Left ventricle myocardium inferior (tissue), 1 donor: ENCODE measurements at regions not wholly inside any gene's neighbourhood (a gene's known extent, or its start where the extent isn't known, plus 50 kb on each side); places are given as distances from the start of the nearest gene placed in this dataset.

Source experiments
- DNase-seq: peaks from one replicate; pipeline ENCODE4 v3.0.0-alpha.2; 2020
- H3K27ac ChIP-seq: fragments of 200-600 bp; replicated peaks from 2 replicates; pipeline ENCODE4 v1.8.0; 2021
- H3K27me3 ChIP-seq: fragments of 200-600 bp; 2 replicates; pipeline ENCODE4 v1.8.0; 2021; ENCODE audit warnings: low read depth
- H3K36me3 ChIP-seq: fragments of 200-600 bp; 2 replicates; pipeline ENCODE4 v1.8.0; 2021
- H3K4me1 ChIP-seq: fragments of 200-600 bp; 2 replicates; pipeline ENCODE4 v1.8.0; 2021
- H3K4me3 ChIP-seq: fragments of 200-600 bp; 2 replicates; pipeline ENCODE4 v1.8.0; 2021; ENCODE audit warnings: mild to moderate bottlenecking, moderate library complexity
- H3K9me3 ChIP-seq: fragments of 200-600 bp; replicated peaks from 2 replicates; pipeline ENCODE4 v1.8.0; 2021
- CTCF ChIP-seq: fragments of 200-600 bp; IDR thresholded peaks from 2 replicates; pipeline ENCODE4 v1.8.0; 2021; ENCODE audit warnings: antibody characterized with exemption, mild to moderate bottlenecking, borderline replicate concordance
- intact Hi-C: fragments of 100-400 bp; cut with micrococcal nuclease; formaldehyde crosslinking; loops from one replicate; pipeline ENCODE4 v1.11.0; 2022
- donor health status: DM: no; HTN: yes; CAD: no; lungs with severe emphysema.

- no peaks in the 10 kb centered on the region for H3K27me3 ChIP-seq
- intact Hi-C loops: no loop called here
- no peaks in the 10 kb centered on the region for H3K4me1 ChIP-seq
- H3K4me3 ChIP-seq: no peak overlapping the region
- no peak for DNase-seq
- H3K27ac ChIP-seq: no peak overlapping the region
- no peaks in the 10 kb centered on the region for H3K9me3 ChIP-seq
- no peaks in the 10 kb centered on the region for H3K36me3 ChIP-seq
- TF ChIP-seq CTCF: no peak
Observed at GRCh38 chr4:37054531-37055077, 189.9 kb upstream of the NWD2 start.

DNA sequence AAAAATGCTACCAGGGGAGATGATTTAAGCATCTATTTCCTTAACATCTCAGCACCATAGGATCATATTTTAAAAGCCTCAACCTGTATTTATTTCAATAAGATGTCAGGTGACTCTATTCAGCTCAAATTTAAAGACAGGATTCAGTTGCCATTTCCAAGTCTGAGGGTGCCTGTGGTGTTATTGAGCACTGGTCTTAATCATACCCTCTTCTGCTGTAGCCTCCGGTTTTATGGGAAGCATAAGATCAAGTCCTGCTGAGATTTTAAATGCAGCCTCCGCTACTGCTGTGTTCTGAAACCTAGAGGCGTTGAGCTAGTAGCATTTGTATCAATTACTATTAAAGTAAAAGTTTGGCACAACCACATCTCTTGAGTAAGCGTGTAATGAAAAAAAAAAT, 185.7 kb upstream of the NWD2 start:
- intact Hi-C loops: no loop called here
- no peak for TF ChIP-seq CTCF
- Histone ChIP-seq H3K27me3 (no peaks in the 10 kb centered on the region), H3K4me1 (no peaks in the 10 kb centered on the region), H3K9me3 (no peaks in the 10 kb centered on the region), H3K27ac (no peak overlapping the region), H3K4me3 (no peak overlapping the region), H3K36me3 (no peaks in the 10 kb centered on the region)
- no peak for DNase-seq

DNA sequence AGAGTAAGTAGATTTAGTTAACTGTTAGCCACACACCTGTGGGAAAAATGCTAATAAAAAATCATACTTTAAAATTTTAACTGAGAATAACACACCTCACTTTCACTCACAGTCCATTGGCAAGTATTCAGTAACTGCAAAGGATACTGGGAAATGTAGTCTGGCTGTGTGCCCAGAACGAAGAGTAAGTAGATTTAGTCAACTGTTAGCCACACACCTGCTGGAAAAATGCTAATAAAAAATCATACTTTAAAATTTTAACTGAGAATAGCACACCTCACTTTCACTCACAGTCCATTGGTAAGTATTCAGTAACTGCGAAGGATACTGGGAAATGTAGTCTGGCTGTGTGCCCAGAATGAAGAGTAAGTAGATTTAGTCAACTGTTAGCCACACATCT, 178.4 kb upstream of the NWD2 start:
- Histone ChIP-seq H3K27ac (no peak overlapping the region), H3K4me3 (no peak overlapping the region), H3K36me3 (no peaks in the 10 kb centered on the region), H3K9me3 (peaks cover 10% of the 10 kb centered on the region), H3K27me3 (no peaks in the 10 kb centered on the region), H3K4me1 (no peaks in the 10 kb centered on the region)
- TF ChIP-seq CTCF: no peak
- no peak for DNase-seq
- intact Hi-C loops: no loop called here

- no peak for TF ChIP-seq CTCF
- Histone ChIP-seq H3K4me1 (no peaks in the 10 kb centered on the region), H3K9me3 (peaks cover 10% of the 10 kb centered on the region), H3K27ac (no peak overlapping the region), H3K27me3 (no peaks in the 10 kb centered on the region), H3K4me3 (no peak overlapping the region), H3K36me3 (no peaks in the 10 kb centered on the region)
- DNase-seq: no peak
- intact Hi-C loops: no loop called here
Observed at GRCh38 chr4:37068580-37068979, 176.0 kb upstream of the NWD2 start.

DNA sequence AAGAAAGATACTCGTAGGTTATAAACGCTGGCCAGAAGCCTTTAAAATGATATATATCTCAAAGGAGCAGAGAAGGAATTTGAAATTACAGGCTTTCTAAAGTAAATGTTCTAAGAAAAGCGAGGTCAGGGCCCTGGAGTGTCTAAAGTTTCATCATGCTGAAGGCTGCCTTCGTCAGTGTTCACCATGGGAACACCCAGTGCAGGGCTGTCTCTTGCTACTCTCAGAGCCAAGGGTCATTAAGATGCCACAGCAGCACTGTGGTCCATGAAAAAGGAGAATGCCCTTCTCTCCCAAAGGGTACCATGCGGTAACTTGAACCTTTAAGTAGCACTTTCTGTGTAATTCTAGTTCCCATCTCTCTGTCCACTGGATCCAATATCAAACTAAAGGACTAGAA, 174.5 kb upstream of the NWD2 start:
- H3K9me3 ChIP-seq: peaks cover 10% of the 10 kb centered on the region
- no peaks in the 10 kb centered on the region for H3K36me3 ChIP-seq
- H3K4me1 ChIP-seq: no peaks in the 10 kb centered on the region
- intact Hi-C loops: no loop called here
- DNase-seq: no peak
- no peak for TF ChIP-seq CTCF
- no peaks in the 10 kb centered on the region for H3K27me3 ChIP-seq
- H3K27ac ChIP-seq: no peak overlapping the region
- H3K4me3 ChIP-seq: no peak overlapping the region

DNA sequence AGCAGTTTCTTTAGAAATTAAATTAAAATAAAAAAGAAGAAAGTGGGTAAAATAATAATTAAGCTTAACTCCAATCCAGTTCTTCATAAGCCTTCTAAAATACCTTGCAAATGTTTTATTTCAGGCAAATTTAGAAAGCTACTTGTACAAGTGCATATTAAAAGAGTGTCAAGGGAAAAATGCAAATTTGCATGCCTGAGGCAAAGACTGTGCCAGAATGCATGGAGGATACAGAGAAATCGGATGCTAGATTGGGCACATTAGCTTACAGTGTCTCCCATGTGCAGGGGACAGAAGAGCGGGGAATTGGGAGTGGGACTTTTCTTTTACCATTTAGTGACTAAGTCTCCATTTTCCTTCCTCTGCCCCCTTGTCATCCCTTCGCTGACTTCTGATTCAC, 173.0 kb upstream of the NWD2 start:
- peaks cover 10% of the 10 kb centered on the region for H3K9me3 ChIP-seq
- no peak overlapping the region for H3K27ac ChIP-seq
- no peak for DNase-seq
- no peaks in the 10 kb centered on the region for H3K27me3 ChIP-seq
- no peak for TF ChIP-seq CTCF
- H3K4me1 ChIP-seq: no peaks in the 10 kb centered on the region
- H3K4me3 ChIP-seq: no peak overlapping the region
- no peaks in the 10 kb centered on the region for H3K36me3 ChIP-seq
- intact Hi-C loops: no loop called here
